HFFc6 (cell line): ENCODE measurements at regions not wholly inside any gene's neighbourhood (a gene's known extent, or its start where the extent isn't known, plus 50 kb on each side); places are given as distances from the start of the nearest gene placed in this dataset.

Source experiments
- DNase-seq: peaks from one replicate; pipeline ENCODE4 v3.0.0-alpha.2; 2018
- H3K27ac Mint-ChIP-seq: 2 replicates; pipeline ENCODE4 v1.8.0; 2020; ENCODE audit warnings: mild to moderate bottlenecking, mixed read lengths
- H3K27me3 Mint-ChIP-seq: 2 replicates; pipeline ENCODE4 v1.8.0; 2021; ENCODE audit warnings: mild to moderate bottlenecking, moderate library complexity, mixed read lengths; ENCODE audit not compliant: insufficient read depth
- H3K36me3 Mint-ChIP-seq: 2 replicates; pipeline ENCODE4 v1.8.0; 2021; ENCODE audit warnings: low read depth, mixed read lengths
- H3K4me1 Mint-ChIP-seq: 2 replicates; pipeline ENCODE4 v1.8.0; 2020; ENCODE audit warnings: low read depth, mixed read lengths
- H3K4me3 Mint-ChIP-seq: 2 replicates; pipeline ENCODE4 v1.8.0; 2020; ENCODE audit warnings: mild to moderate bottlenecking, moderate library complexity, mixed read lengths
- H3K9me3 Mint-ChIP-seq: 2 replicates; pipeline ENCODE4 v1.8.0; 2020; ENCODE audit warnings: mild to moderate bottlenecking, mixed read lengths
- TF ChIP-seq, protein P1 (sequence below): fragments of 200-600 bp; sonication (generic); IDR thresholded peaks from 2 replicates; pipeline ENCODE4 v1.5.0; 2021; ENCODE audit warnings: antibody characterized with exemption, mild to moderate bottlenecking

DNA sequence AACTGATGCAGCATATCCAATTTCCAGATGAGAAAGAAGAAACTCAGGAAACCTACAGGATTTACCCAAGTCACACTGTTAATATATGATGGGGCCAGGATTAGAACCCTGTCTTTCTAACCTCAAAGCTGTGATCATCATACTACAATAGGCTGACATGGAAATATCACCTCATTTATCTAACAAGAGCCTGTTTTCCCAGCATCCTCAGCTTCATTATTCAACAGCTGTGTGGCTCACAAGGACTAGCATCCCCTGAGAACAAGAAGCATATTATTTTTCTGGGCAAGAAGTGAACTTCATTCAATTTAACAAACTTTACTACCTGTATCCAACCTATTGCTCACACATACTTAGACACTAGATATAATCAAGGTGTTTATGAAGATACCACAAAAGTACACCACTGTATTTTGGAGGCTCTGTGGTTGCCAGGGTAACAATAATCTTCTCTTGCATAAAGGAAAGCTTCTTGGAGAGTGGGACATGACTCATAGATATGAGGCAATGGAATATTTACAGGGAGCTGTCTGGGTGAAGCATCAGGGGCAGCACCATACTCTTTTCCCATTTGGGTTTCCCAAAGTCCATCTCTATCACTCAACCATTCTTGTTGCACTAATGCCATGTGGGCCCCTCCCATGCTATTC lies 218.2 kb downstream of the RAD51AP2 start:
- Mint-ChIP-seq H3K4me1 (no peaks in the 10 kb centered on the region), H3K36me3 (peaks cover 3% of the 10 kb centered on the region; the same call in 1 of the 2 replicates), H3K4me3 (no peak overlapping the region), H3K27ac (no peak overlapping the region), H3K27me3 (no peaks in the 10 kb centered on the region), H3K9me3 (peaks cover 31% of the 10 kb centered on the region)
- no peak for DNase-seq
- TF ChIP-seq, protein P1, sequence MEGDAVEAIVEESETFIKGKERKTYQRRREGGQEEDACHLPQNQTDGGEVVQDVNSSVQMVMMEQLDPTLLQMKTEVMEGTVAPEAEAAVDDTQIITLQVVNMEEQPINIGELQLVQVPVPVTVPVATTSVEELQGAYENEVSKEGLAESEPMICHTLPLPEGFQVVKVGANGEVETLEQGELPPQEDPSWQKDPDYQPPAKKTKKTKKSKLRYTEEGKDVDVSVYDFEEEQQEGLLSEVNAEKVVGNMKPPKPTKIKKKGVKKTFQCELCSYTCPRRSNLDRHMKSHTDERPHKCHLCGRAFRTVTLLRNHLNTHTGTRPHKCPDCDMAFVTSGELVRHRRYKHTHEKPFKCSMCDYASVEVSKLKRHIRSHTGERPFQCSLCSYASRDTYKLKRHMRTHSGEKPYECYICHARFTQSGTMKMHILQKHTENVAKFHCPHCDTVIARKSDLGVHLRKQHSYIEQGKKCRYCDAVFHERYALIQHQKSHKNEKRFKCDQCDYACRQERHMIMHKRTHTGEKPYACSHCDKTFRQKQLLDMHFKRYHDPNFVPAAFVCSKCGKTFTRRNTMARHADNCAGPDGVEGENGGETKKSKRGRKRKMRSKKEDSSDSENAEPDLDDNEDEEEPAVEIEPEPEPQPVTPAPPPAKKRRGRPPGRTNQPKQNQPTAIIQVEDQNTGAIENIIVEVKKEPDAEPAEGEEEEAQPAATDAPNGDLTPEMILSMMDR: no peak

DNA sequence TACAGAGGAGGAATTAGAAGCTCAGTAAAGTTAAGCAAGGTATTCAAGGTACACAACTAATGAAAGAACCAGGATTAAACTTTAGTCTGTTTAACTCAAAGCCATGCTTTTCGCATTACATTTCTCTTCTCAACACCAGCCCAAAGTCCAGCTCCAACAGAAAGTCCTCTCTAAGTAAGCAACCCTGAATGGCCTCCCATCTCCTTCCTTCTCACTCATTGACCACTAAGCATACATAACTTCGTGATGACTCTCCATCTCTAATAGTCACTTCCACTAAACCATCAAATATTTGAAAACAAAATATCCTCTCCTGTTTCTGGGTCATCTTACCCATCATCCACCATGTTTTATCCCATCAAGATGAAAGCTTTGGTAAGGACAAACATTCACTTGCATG lies 219.8 kb downstream of the RAD51AP2 start:
- H3K4me1 Mint-ChIP-seq: no peaks in the 10 kb centered on the region
- no peaks in the 10 kb centered on the region for H3K27me3 Mint-ChIP-seq
- no peak overlapping the region for H3K27ac Mint-ChIP-seq
- TF ChIP-seq, protein P1: no peak
- H3K36me3 Mint-ChIP-seq: peaks cover 3% of the 10 kb centered on the region; the same call in 1 of the 2 replicates
- peaks cover 27% of the 10 kb centered on the region for H3K9me3 Mint-ChIP-seq
- DNase-seq: no peak
- no peak overlapping the region for H3K4me3 Mint-ChIP-seq

DNA sequence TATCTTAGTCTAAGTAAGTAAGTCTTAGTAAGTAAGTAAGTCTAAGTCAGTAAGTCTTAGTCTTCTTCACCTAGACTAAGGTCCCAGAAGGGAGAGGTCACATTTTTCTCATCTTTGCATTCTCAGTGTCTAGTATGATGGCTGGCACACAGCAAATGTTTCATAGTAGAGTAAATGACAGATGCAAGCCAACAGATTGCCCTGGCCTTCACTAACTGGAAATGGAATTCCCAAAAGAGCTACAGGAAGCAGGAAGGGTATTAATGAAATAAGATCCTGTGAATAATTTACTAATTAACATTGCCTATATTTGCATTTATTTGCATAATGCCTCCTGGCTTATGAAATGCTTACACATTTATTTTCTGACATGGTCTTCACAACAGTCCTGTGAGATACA lies 221.6 kb downstream of the RAD51AP2 start:
- H3K27ac Mint-ChIP-seq: no peak overlapping the region
- no peak for DNase-seq
- H3K4me3 Mint-ChIP-seq: no peak overlapping the region
- H3K4me1 Mint-ChIP-seq: no peaks in the 10 kb centered on the region
- TF ChIP-seq, protein P1: no peak
- peaks cover 3% of the 10 kb centered on the region; the same call in 1 of the 2 replicates for H3K36me3 Mint-ChIP-seq
- H3K9me3 Mint-ChIP-seq: peaks cover 24% of the 10 kb centered on the region
- H3K27me3 Mint-ChIP-seq: no peaks in the 10 kb centered on the region

DNA sequence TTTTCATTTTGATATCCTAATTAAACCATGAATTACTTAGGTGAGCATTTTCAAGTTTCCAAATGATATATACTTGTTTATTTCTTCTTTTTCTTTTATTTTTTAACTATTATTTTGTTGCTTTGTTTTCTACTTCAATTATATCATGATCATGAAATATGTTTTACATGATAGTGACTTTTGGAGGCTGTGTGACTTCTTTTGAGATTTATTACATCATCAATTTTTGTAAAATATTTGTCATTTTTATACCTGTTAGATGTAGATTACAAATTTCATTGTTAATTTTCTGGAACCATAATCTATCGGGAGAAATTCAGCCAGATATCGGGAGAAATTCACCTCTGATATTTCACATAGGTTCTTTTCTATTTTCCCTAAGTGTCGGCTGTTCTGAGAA lies 228.6 kb downstream of the RAD51AP2 start:
- peaks cover 34% of the 10 kb centered on the region for H3K9me3 Mint-ChIP-seq
- H3K4me1 Mint-ChIP-seq: no peaks in the 10 kb centered on the region

DNA sequence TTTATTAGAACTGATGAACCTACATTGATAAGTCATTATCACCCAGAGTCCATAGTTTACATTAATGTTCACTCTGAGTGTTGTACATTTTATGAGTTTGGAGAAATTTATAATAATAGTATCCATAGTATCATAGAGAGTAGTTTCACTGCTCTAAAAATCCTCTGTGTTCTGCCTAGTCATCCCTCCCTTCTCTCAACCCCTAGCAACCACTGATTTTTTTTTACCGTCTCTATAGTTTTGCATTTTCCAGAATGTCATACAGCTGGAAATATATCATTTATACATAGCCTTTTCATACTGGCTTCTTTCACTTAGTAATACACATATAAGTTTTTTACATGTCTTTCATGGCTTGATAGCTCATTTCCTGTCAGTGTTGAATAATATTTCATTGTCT lies 231.1 kb downstream of the RAD51AP2 start:
- TF ChIP-seq, protein P1: no peak
- Mint-ChIP-seq H3K36me3 (no peaks in the 10 kb centered on the region), H3K9me3 (peaks cover 40% of the 10 kb centered on the region), H3K4me3 (no peak overlapping the region), H3K27ac (no peak overlapping the region), H3K4me1 (no peaks in the 10 kb centered on the region), H3K27me3 (no peaks in the 10 kb centered on the region; the same call in 1 of the 2 replicates)
- DNase-seq: no peak

More for the DNA sequence above, 228.6 kb downstream of the RAD51AP2 start:
- no peak overlapping the region for H3K27ac Mint-ChIP-seq
- no peaks in the 10 kb centered on the region for H3K36me3 Mint-ChIP-seq
- no peak for DNase-seq
- no peak overlapping the region for H3K4me3 Mint-ChIP-seq
- no peaks in the 10 kb centered on the region; the same call in 1 of the 2 replicates for H3K27me3 Mint-ChIP-seq
- TF ChIP-seq, protein P1: no peak
